ENCODE measurements at regions not wholly inside any gene's neighbourhood (a gene's known extent, or its start where the extent isn't known, plus 50 kb on each side); places are given as distances from the start of the nearest gene placed in this dataset.

GRCh38 chr14:48536318-48536717 lies 860.9 kb upstream of the MDGA2 start:
- TF ChIP-seq CTCF (IDR thresholded peaks at IDR 0.05; ENCODE audit: extremely low read depth, insufficient read depth, missing control alignments), result no peak
- in situ Hi-C loops (cut with MboI; ENCODE audit: low pct_unique_long_range_greater_than_20kb, low sequenced_read_pairs, unreplicated experiment), result no loop called here
- no peak for DNase-seq (ENCODE audit: low spot score)

DNA sequence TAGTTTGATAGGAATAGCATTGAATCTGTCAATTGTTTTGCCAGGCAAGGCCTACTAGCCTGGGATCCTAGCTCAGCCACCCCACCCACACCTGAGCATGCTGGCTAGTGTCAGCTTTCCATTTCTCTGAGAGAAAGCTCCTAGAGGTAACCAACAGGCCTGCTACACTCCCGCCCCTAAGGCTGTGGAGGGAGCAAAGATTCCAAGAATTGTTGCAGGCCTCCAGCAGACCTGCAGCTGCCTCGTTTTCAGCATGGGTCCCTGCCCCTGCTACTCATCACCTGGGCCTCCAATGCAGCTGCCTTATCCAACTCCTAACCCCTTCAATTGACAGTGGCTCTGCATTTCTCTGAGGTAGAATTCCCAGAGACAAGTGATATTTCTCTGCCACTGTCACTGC lies 852.4 kb upstream of the MDGA2 start:
- no peak for TF ChIP-seq CTCF (IDR thresholded peaks at IDR 0.05; ENCODE audit: extremely low read depth, insufficient read depth, missing control alignments)
- in situ Hi-C loops (cut with MboI; ENCODE audit: low pct_unique_long_range_greater_than_20kb, low sequenced_read_pairs, unreplicated experiment), result no loop called here
- DNase-seq (ENCODE audit: low spot score), result no peak

GRCh38 chr14:48526307-48526706 lies 850.9 kb upstream of the MDGA2 start:
- no peak for TF ChIP-seq CTCF (IDR thresholded peaks at IDR 0.05; ENCODE audit: extremely low read depth, insufficient read depth, missing control alignments)
- in situ Hi-C loops (cut with MboI; ENCODE audit: low pct_unique_long_range_greater_than_20kb, low sequenced_read_pairs, unreplicated experiment), result no loop called here
- DNase-seq (ENCODE audit: low spot score), result no peak

DNA sequence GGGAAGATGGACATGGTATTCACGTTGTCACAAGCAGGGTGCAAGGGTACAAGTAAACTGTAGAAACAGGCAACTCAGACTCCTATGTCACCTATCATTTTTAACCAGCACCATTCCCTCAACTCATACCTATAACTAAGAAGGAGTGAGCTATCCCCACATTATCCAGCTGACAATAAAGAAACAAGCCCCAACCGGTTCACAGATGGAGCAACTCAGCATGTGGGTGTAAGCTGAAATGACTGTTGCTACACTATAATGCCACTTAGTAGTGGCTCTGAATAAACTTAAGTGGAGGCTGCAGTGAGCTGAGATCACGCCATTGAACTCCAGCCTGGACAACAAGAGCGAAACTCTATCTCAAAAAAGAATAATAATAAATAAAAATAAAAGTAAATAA lies 829.5 kb upstream of the MDGA2 start:
- no peak for DNase-seq (ENCODE audit: low spot score)
- in situ Hi-C loops (cut with MboI; ENCODE audit: low pct_unique_long_range_greater_than_20kb, low sequenced_read_pairs, unreplicated experiment), result no loop called here
- TF ChIP-seq CTCF (IDR thresholded peaks at IDR 0.05; ENCODE audit: extremely low read depth, insufficient read depth, missing control alignments), result no peak

GRCh38 chr14:48490756-48491155 lies 815.4 kb upstream of the MDGA2 start:
- in situ Hi-C loops (cut with MboI; ENCODE audit: low pct_unique_long_range_greater_than_20kb, low sequenced_read_pairs, unreplicated experiment), result no loop called here
- no peak for TF ChIP-seq CTCF (IDR thresholded peaks at IDR 0.05; ENCODE audit: extremely low read depth, insufficient read depth, missing control alignments)
- no peak for DNase-seq (ENCODE audit: low spot score)

DNA sequence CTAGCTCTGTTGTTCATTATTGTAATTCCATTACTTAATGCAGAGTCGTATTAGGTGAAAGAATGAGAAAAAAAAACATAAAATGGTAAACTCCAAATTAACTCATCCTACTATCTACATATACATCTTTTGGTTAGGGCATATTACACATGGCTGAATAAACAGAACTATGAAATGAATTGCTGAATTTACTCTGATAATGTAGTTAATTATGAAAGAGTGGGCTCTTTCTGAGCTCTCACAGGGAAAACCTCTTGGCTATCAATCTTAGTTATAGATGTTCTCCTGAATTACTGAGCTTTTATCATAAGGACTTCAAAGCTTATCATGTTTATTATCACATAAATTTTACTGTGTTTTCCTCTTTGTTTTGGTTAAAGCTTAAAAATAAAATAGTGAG lies 798.5 kb upstream of the MDGA2 start:
- in situ Hi-C loops (cut with MboI; ENCODE audit: low pct_unique_long_range_greater_than_20kb, low sequenced_read_pairs, unreplicated experiment), result no loop called here
- no peak for DNase-seq (ENCODE audit: low spot score)
- no peak for TF ChIP-seq CTCF (IDR thresholded peaks at IDR 0.05; ENCODE audit: extremely low read depth, insufficient read depth, missing control alignments)

DNA sequence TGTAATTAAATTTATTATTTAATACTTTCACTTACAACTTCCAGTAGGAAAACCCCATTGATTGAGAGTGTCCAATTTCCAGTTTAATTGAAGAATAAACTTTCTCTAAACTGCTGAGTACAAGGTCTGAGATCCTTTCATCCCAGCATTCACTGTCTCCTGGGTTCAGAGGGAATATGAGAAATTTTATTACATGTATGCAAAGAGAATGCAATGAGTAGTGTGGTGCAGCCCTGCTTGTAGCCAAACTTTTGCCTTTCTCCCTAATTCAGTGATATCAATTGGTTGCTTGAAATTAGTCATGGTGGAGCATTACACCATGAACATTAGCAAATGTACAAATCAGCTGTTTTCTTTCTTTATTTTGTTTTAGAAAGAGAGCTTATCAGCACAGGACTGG lies 780.6 kb upstream of the MDGA2 start:
- in situ Hi-C loops (cut with MboI; ENCODE audit: low pct_unique_long_range_greater_than_20kb, low sequenced_read_pairs, unreplicated experiment), result no loop called here
- DNase-seq (ENCODE audit: low spot score), result no peak

More for the DNA sequence above, 780.6 kb upstream of the MDGA2 start:
- TF ChIP-seq CTCF (IDR thresholded peaks at IDR 0.05; ENCODE audit: extremely low read depth, insufficient read depth, missing control alignments), result no peak
